Adrenal gland (tissue), 5 donors: ENCODE measurements at regions not wholly inside any gene's neighbourhood (a gene's known extent, or its start where the extent isn't known, plus 50 kb on each side); places are given as distances from the start of the nearest gene placed in this dataset.

ENCODE experiments used
- POLR2A ChIP-seq, 2 donors: fragments of 450-650 bp; IDR thresholded peaks; one replicate each; pipeline ENCODE4 v1.6.1; 2017; ENCODE audit warnings: antibody characterized with exemption in 2 of 2, mild to moderate bottlenecking in 2 of 2, moderate library complexity in 1 of 2
- TF ChIP-seq, protein P1 (sequence below), 6 experiments: fragments of 450-650 bp in 4 of 6; fragments of 200-600 bp in 2 of 6; sonication (generic) in 1 of 6; IDR thresholded peaks; 1 replicate in 5 of 6; 2 replicates in 1 of 6; pipeline versions ENCODE4 v1.5.1 to v1.8.0; 2016 to 2021; ENCODE audit warnings: antibody characterized with exemption in 6 of 6, mild to moderate bottlenecking in 2 of 6, moderate library complexity in 1 of 6
- donor health status: DM: no; HTN: no; CAD: no.

DNA sequence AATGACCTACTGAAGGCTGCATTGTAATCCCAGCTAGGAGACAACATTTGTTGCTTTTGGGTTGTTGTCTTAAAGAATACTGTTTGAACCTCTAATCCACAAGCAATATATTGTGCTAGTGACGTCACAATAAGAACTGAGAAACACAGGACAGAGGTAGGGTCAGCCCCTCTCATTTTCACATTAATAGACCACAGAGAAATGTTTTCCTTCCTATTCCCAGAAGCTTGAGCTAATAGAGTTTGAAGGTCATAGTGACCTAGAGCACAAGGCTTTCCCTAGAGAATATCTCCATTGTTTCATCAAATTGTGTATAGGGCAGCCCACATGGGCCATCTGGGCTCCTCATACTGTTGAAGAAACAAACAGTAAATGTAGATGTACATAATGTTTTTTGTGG, 300.9 kb upstream of the AKR1E2 start:
- TF ChIP-seq, protein P1, sequence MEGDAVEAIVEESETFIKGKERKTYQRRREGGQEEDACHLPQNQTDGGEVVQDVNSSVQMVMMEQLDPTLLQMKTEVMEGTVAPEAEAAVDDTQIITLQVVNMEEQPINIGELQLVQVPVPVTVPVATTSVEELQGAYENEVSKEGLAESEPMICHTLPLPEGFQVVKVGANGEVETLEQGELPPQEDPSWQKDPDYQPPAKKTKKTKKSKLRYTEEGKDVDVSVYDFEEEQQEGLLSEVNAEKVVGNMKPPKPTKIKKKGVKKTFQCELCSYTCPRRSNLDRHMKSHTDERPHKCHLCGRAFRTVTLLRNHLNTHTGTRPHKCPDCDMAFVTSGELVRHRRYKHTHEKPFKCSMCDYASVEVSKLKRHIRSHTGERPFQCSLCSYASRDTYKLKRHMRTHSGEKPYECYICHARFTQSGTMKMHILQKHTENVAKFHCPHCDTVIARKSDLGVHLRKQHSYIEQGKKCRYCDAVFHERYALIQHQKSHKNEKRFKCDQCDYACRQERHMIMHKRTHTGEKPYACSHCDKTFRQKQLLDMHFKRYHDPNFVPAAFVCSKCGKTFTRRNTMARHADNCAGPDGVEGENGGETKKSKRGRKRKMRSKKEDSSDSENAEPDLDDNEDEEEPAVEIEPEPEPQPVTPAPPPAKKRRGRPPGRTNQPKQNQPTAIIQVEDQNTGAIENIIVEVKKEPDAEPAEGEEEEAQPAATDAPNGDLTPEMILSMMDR (IDR thresholded peaks at IDR 0.05), result no peak
- no peak for TF ChIP-seq POLR2A (IDR thresholded peaks at IDR 0.05)
